Middle frontal gyrus (tissue), 1 donor: ENCODE measurements at regions not wholly inside any gene's neighbourhood (a gene's known extent, or its start where the extent isn't known, plus 50 kb on each side); places are given as distances from the start of the nearest gene placed in this dataset.

Source experiments
- DNase-seq: peaks from one replicate; pipeline ENCODE4 v3.0.0-alpha.2; 2015; ENCODE audit warnings: low spot score; ENCODE audit errors: extremely low spot score

DNA sequence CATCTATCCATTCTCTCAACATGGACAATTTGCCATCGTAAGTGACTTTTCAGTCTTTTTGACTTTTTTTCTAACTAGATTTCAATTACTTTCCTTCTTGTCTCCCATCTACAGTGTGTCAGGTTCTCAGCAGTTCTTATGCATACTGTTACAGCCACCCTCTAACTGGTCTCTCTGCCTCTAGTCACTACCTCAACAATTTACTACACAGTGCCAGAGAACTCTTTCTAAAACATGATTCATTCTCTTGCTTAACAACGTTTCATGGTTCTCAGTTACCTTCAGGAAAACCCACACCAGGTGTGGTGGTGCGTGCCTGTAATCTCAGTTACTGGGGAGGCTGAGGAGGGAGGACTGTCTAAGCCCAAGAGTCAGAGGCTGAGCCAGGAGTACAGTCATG lies 95.4 kb downstream of the DIPK2A start:
- no peak for DNase-seq

DNA sequence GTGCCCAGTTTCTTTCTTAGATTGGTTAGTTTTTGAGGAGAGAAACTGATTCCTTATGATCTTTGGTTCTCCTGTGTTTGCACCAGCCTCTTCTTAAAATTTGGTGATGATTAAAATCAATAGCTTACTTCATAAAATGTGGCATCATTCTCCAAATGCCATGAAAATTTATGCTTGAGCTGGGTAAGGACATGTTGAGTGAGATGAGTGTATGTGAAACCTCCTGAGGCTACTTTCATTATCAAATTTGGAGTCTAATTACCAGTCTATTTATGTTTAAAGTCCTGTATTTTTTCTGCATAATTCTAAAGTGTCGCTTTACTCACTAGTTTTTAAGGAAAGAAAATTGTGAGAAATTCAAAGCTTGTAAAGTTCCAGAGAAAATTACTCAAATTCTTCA lies 102.1 kb downstream of the DIPK2A start:
- DNase-seq, result no peak

DNA sequence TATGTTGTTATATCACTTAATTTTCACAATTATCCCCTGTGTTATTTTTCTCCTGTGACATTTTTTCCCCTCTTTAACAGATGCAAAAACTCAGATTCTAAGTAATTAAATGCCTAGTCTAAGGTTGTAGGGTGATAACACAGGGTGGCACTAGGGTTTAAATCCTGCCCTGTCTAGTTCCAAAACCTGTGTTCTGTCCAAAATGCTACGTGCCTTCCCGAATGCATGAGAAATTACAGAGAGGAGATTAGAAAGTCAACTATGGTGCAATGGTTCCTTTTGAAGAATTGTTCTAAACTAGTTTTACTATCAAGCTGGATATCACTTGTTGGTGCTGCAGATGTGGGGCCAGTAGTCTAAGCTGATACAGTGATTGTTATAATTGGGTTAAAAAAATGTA lies 108.0 kb downstream of the DIPK2A start:
- no peak for DNase-seq

DNA sequence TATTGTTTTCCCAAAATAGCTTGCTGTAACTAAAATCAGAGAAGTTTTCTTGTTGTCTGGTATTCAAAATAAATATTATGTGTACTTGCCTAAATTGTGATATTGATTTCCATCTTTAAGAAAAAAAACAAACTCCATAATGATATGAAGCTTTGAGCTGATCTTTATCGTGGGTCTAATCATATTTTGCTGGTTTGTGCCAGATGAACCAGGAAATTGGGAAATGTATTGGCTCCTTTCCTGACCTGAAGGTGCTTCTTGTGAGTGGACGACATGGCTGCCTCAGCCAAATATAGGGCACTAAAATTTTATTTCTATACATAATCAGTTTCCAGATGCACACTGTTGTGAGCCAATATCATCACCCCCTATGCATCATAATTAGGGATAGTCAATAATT lies 113.3 kb downstream of the DIPK2A start:
- no peak for DNase-seq

DNA sequence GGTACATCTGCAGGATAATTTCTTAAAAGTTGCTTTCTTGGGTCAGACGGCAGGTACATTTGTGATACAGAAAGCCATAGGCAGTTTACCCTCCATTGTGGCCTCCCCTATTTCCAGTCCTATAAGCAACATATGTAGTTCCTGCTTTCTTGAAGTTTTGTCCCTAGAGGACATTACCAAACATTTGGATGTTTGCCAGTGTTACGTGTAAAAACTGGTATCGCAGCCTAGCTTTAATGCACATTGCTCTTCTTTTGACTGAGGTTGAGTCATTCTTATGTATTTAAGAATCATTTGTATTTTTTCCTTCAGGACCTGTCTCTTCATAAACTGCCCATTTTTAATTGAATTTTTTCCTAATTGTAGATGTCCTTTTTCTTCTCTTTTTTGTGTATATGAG lies 114.3 kb downstream of the DIPK2A start:
- no peak for DNase-seq

DNA sequence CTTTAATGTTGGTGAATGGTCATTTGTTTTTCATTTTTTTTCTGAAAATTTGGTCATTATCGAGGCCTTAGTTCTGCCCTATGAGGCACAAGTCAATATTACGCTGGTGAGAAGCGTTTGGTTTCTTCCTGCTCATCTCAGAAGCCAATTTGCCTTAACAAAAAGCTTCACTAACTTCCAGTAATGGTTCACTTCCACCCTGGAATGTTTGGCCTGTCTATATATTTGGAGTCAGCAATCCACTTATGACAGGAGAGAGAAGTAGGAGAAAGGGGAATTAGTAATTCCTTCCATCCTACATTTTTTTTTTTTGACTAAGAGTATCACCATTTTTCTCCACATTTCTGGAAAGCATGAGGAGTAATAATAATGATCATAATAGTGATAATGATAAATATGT lies 124.4 kb downstream of the DIPK2A start:
- DNase-seq, result no peak

DNA sequence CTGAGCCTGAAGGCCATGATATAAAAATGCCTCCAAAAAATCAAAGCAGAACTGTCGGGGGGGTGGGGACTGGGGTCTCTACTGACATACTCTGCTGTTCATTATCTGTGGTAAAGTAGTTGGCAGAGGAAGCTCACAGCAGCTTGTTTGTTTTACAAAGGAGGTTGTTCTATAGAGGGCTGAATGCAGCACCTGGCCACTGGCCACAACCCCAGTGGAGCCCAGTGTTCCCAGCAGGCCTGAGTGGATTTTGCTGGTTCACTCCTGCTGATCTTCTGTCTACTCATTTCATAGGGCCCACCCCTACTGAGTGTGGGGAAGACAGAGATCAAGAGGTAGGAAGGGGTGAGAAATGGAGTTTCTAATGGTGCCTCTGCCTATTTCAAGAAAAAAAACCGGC lies 125.5 kb downstream of the DIPK2A start:
- no peak for DNase-seq

DNA sequence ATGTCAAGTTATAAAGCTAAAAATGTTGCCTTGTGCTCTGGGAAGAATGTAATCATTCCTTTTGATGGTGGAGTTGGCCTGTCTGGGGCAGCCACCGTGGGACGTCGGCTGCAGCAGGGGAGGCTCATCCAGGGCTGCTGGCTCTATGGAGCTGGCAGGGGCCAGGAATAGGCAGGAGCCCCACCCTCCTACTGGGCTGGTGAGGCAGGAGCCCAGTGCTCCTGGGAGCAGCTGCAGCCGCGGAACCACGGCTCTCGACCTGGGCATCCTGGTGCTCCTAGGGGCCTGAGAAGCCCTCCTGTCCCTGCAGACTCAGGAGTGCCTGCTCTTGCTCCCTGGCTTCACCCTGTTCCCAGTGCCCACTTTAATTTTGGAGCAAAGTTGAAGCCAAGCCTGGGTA lies 127.1 kb downstream of the DIPK2A start:
- DNase-seq, result no peak

DNA sequence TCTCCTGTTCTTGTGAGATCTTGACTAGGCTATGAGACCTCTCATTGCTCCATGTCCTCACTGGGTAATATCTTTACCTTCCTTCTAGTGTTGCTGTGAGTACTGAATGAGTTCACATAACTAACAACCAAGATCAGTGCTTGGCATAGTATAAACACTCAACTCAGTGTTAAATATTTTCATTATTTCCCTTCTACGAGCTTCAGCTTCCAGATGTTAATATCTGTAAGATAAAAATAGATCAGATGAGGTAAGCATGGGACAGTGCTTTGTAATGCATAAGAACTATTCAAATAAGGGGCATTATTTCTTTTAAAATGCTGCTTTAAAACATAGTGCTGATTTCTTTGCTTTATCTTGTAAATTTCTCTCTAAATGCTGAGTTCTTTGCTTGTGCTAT lies 130.8 kb downstream of the DIPK2A start:
- no peak for DNase-seq

DNA sequence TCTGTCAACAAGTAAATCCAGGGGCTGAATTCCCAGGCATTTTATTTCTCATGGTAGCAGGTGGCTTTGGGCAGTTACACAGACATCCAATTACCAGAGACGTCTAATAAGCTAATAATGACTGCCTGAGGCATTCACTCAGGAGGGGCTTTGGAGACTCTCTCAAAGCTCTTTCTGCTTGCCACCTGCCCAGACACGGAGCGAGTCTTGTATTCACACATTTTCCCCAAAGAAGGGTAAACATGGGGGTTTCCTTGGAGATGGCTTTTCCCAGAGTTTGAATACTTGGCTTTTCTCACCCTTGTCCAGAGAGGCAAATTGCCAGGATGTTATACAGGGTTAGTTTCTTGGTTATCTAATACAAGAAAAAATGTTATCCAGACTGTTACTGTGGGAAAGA lies 132.6 kb downstream of the DIPK2A start:
- DNase-seq, result no peak

DNA sequence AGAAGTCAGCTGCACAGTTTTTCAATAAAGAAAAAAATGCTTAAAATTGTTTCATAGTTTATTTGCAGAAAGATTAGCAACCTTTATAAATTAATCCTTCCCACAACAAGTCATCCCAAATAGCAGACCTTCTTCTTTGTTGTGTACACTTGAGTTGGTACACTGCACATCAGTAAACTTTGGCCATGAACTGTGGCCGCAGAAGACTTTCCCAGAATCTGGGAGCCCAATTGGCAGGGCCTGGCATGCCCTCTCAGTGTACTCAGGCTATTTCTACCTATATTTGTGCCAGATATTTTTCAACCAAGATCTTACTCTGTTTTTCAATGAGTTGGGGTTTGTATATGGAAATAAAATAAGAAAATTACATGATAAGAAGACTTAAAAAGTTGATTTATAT lies 133.1 kb downstream of the DIPK2A start:
- DNase-seq, result no peak

DNA sequence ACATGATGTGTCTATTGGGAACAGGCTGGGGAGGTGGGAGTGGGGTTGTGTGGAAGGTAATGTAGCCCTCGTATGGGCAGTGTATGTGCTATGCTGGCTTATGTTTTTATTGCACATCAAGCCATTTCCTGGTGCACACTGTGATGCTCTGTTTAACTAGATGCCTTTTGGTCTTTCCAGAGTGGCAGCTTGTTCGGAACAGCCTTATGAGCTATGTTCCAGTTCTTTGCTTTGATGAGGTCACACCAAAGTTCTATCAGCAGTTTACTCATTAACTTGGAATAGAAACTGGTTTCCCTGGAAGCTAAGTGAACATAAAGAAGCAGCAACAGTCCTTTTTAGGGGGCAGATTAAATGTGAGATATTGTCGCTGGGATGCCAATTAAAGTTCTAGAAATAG lies 133.9 kb downstream of the DIPK2A start:
- DNase-seq, result no peak

DNA sequence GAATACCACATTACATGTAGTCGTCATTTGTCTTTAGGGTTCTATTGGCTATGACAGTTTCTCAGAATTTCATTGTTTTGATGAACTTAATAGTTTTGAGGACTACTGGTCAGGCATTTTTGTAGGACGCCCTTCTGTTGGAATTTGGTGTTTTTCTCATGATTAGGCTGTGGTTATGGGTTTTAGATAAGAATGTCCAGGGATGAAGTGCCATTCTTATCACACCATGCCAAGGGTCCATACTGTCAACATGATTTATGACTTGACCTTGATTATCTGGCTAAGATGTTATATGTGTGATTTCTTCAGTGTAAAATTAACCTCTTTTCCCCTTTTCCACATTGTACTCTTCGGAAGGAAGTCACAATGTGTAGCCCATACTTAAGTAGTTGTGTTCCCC lies 135.3 kb downstream of the DIPK2A start:
- DNase-seq, result no peak

DNA sequence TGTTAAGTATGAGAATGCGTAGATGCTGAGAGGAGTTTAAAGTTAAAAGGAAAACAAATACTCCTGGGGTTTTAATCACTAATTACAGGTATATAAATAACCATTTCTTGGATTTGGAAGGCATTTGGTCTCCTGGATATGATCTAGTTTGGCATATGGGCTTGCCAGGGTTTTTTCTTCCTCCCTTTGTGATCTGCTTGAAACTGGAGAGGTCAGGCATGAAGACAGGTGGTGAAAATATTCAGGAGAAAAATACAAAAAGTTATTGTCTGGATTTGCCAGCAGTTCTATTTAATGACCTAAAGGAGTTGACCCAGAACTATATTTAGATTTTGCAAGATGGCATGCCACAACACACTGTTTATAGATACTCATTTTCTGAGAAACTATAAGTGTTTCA lies 136.3 kb downstream of the DIPK2A start:
- DNase-seq, result no peak

DNA sequence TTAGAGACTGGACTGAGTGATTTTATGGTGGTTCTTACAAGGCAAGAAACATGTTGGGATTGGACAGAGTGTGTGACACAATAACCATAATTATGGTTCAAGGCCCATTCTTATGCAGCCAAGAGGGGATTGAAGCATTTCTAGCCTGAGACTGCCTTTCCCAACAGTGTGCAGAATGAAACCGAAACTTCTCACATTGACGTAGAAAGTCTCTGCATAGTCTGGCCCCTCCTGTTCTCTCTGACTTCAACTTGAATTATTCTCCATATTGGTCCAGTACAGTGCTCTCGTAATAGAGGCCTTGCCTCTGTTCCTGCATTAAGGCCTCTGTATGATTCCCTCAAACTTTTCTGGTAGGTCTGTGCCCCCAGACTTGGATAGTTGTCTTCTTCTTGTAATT lies 138.3 kb downstream of the DIPK2A start:
- DNase-seq, result no peak

DNA sequence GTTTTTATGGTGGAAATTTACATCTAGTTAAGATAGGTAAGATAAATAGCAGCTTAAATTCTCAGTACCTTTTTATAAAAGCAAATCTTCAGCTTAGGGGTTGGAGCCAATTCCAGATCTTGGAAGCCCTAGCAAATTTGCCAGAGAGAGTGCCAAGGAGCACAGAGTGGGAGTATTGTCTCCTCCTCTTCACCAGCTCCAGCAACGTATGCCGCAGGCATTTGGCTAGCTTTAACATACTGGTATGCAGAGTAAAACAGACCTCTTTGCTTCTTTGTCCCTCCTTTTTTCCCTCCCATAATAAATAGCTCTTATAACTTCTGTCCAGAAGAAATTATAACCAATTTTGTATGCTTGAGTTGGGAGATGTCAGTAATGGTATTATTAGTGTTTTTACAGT lies 140.4 kb downstream of the DIPK2A start:
- peak; percentile 36 for DNase-seq

DNA sequence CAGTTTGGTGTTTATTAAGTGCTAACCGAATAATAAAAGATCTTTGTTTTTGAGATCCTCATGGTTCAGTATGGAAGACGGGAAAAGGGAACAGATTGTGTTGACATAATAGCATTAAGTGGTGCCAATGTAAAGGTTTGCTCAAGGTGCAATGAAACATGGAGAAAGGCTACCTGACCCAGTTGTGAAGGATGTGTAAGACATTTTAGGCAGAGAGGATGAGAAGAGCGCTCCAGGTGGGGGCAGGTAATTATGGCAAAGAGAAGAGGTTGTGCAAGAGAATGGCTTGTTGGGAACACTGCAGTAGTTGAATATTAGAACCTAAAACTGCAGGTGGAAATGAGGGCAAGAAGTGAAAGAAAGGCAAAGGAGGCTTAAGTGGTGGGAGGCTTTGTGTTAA lies 140.8 kb downstream of the DIPK2A start:
- no peak for DNase-seq

DNA sequence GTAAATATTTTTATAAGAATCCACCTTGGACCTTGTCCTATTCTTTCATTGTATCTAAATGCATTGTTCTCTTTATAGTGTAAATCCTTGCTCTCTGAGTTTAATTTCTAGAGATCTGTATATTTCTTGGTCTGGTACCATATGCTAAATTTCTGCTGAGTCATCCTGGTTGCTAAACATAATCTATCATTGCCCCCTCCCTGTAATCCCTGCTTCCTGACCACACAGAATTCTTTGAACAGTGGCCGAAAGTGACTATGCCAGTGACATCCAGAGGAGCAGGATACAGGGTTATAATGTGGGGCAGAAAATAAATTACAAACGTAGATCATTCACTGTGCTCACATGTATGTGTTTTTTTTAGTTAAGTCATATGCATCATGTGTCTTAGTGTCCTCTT lies 143.1 kb downstream of the DIPK2A start:
- no peak for DNase-seq

DNA sequence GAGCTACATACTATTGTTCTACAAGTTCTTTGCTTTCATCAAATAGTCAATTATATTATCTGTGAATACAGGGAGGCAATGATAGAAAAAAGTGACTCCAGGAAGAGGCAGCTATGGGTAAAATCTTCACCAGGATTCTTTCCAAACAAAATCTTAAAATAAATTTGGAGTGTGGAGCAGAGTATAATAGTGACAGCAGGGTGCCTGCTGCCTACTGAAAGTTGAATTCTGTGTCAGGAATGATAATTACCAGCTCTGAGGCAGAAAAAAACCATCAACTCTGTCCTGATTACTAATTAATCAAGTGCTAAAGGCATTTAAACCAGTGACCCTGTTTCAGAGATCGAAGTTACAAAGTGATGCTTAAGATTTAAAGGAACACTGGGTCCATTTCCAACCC lies 148.0 kb downstream of the DIPK2A start:
- no peak for DNase-seq

DNA sequence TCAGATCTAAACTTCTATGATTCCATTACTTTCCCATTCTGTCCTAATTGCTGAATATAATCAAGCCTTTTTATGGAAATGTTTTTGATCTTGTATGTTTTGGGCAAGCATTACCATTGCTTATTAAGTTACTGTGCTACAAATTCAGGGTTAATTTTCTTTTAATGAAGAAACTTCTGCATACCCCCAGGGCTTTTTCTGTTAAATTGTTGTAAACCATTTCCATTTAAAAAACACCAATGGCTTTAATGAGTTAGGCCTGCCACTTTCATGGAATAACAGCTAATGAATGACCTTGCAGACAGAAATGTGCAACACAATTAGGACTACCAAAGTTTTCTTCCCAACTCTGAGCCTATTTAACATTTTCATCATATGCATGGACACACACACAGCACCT lies 150.0 kb downstream of the DIPK2A start:
- DNase-seq, result no peak

DNA sequence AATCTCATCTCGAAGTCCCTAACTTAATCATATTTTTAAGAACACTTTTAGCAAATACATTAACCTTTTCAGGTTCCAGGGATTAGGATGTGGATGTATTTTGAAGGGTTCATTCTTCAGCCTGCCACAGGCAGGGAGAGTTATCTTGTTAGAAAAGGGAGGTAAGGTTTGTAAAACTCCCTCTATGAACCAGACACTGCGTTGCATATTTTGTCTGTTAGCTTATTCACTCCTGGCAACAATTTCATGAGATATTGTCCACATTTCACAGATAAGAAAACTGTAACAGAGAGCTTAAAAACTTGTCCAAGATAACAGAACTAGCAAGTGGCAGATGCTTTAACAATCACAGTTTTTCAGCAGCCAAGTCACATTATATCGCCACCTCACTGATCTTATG lies 155.4 kb downstream of the DIPK2A start:
- no peak for DNase-seq

DNA sequence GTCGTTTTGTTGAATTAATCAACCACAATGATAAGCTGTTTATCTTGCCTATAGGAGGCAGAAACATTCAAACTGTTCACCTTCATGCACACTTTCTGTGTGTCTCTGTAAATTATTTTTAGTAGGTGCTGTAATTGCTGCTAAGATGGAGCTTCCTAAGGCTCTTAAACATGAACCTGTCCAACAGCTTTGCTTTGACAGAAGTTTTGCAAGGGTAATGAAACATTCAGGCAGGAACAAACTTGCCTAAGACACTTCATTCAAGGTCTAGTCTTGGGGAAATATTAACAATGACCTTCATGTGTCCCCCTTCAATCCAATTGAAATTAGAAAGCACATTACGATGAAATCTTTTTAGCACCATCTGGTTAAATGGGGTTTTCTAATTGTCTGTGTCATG lies 156.1 kb downstream of the DIPK2A start:
- no peak for DNase-seq

DNA sequence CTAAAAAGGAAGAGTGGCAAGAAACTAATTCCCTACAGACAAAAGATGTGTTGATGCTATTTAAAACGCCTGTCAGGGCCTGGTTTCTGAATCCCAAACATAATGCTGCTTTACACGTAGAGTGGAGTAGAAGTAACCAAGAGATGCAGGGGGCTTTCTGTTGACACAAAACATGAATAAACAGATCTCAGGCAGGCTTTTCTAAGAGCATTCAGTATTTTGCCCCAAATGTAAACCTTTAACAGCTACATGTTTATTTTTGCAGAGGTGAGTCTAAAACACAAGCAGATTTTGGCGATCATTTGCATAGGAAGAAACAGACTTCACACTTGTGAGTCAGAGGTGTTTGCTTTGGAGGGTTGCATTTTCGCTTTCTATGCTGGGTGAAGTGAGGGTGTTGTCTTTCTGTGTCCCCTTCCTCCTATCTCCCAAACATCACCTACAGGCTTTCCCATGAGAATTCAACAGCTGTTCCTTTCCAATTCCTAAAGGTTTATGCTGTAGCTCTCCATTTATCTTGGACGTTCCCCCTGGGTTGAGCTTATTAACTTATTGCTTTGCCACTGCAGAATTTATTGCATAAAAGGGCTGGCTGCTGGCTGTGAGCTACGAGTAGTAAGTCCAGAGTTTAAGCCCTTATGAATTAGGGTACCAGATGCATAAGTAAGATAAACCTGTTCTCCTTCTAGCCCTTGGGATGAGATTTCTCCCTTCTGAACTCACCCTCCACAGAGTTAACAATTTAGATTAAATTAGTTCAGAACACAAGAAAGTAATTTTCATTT lies 156.7 kb downstream of the DIPK2A start:
- DNase-seq, result no peak
